Stimulated activated CD4-positive, alpha-beta T cell treated with anti-CD3 and anti-CD28 coated beads, Interleukin-12 subunit alpha, Interleukin-12 subunit beta, amount 100 ng/mL, for 48 hours (primary cell): ENCODE measurements at regions not wholly inside any gene's neighbourhood (a gene's known extent, or its start where the extent isn't known, plus 50 kb on each side); places are given as distances from the start of the nearest gene placed in this dataset.
"Not testable (repeated sequence)": the region's sequence is repeated elsewhere in the genome, so short reads cannot be mapped to it uniquely, and the experiment has no call there.

Experiments
- DNase-seq, 3 donors: peaks; one replicate each; pipeline ENCODE4 v3.0.0-alpha.2; 2020; ENCODE audit warnings: low read depth in 2 of 3, low spot score in 1 of 3

GRCh38 chr3:25944329-25944728 lies 154.4 kb downstream of the OXSM start:
- no peak for DNase-seq

- no peak for DNase-seq
Measured at GRCh38 chr3:25945366-25945765, 155.5 kb downstream of the OXSM start.

- DNase-seq: no peak
Measured at GRCh38 chr3:25945836-25946235, 155.9 kb downstream of the OXSM start.

- DNase-seq: no peak
Measured at GRCh38 chr3:25952133-25952532, 162.2 kb downstream of the OXSM start.

GRCh38 chr3:25957026-25957425 lies 167.1 kb downstream of the OXSM start:
- DNase-seq: no peak

GRCh38 chr3:25960776-25961175 lies 170.9 kb downstream of the OXSM start:
- no peak for DNase-seq

GRCh38 chr3:25962255-25962654 lies 172.4 kb downstream of the OXSM start:
- DNase-seq: no peak

GRCh38 chr3:25964141-25964540 lies 174.3 kb downstream of the OXSM start:
- DNase-seq: no peak

GRCh38 chr3:25967385-25967784 lies 177.5 kb downstream of the OXSM start:
- no peak for DNase-seq

- DNase-seq: no peak
Measured at GRCh38 chr3:25971736-25972135, 181.8 kb downstream of the OXSM start.

GRCh38 chr3:25973122-25973521 lies 183.2 kb downstream of the OXSM start:
- no peak for DNase-seq

GRCh38 chr3:25982756-25983155 lies 192.9 kb downstream of the OXSM start:
- DNase-seq: no peak

GRCh38 chr3:25985621-25986020 lies 195.7 kb downstream of the OXSM start:
- DNase-seq: no peak

GRCh38 chr3:25992606-25993005 lies 202.7 kb downstream of the OXSM start:
- no peak for DNase-seq

- DNase-seq: no peak
Measured at GRCh38 chr3:26004172-26004571, 214.3 kb downstream of the OXSM start.

- DNase-seq: no peak
Measured at GRCh38 chr3:26011276-26011675, 221.4 kb downstream of the OXSM start.

GRCh38 chr3:26012241-26012745 lies 222.4 kb downstream of the OXSM start:
- DNase-seq: no peak

GRCh38 chr3:26015752-26016151 lies 225.9 kb downstream of the OXSM start:
- no peak for DNase-seq

- no peak for DNase-seq
Measured at GRCh38 chr3:26018889-26019288, 229.0 kb downstream of the OXSM start.

GRCh38 chr3:26024206-26024605 lies 234.3 kb downstream of the OXSM start:
- not testable (repeated sequence) for DNase-seq

- no peak for DNase-seq
Measured at GRCh38 chr3:26029321-26029720, 239.4 kb downstream of the OXSM start.

- not testable (repeated sequence) for DNase-seq
Measured at GRCh38 chr3:26042126-26042525, 252.2 kb downstream of the OXSM start.

GRCh38 chr3:26049951-26050350 lies 260.1 kb downstream of the OXSM start:
- DNase-seq: no peak

- no peak for DNase-seq
Measured at GRCh38 chr3:26050776-26051175, 260.9 kb downstream of the OXSM start.
